Upper lobe of left lung (tissue), 6 donors: ENCODE measurements at regions not wholly inside any gene's neighbourhood (a gene's known extent, or its start where the extent isn't known, plus 50 kb on each side); places are given as distances from the start of the nearest gene placed in this dataset.
"Not testable (repeated sequence)": the region's sequence is repeated elsewhere in the genome, so short reads cannot be mapped to it uniquely, and the experiment has no call there.

ENCODE experiments used
- ATAC-seq, 2 donors: fragments of 200-7000 bp; cut with Tn5 transposase; one replicate each; pipeline ENCODE4 v1.9.1; 2022; ENCODE audit warnings: mild to moderate bottlenecking in 2 of 2, moderate library complexity in 2 of 2; ENCODE audit not compliant: low FRiP score in 2 of 2
- DNase-seq, 2 donors: peaks; one replicate each; pipeline ENCODE4 v3.0.0-alpha.2; 2019 to 2020
- H3K27ac ChIP-seq, 4 donors: fragments of 200-600 bp; sonication (generic); one replicate each; pipeline ENCODE4 v1.5.1; 2016 to 2019
- H3K27me3 ChIP-seq, 4 donors: fragments of 200-600 bp; sonication (generic); one replicate each; pipeline ENCODE4 v1.5.1; 2017 to 2019
- H3K36me3 ChIP-seq, 4 donors: fragments of 200-600 bp; sonication (generic); one replicate each; pipeline ENCODE4 v1.5.1; 2016 to 2019
- H3K4me1 ChIP-seq, 4 donors: fragments of 200-600 bp; sonication (generic); one replicate each; pipeline ENCODE4 v1.5.1; 2018 to 2019
- H3K4me3 ChIP-seq, 4 donors: fragments of 200-600 bp; sonication (generic); one replicate each; pipeline ENCODE4 v1.5.1; 2017 to 2019; ENCODE audit warnings: mild to moderate bottlenecking in 2 of 4, moderate library complexity in 1 of 4
- H3K9me3 ChIP-seq, 4 donors: fragments of 200-600 bp; sonication (generic); one replicate each; pipeline ENCODE4 v1.5.1; 2018 to 2019
- CTCF ChIP-seq, 6 experiments: fragments of 450-650 bp in 4 of 6; fragments of 200-600 bp in 2 of 6; sonication (generic) in 2 of 6; IDR thresholded peaks; one replicate each; pipeline ENCODE4 v1.5.1; 2016 to 2019; ENCODE audit warnings: antibody characterized with exemption in 6 of 6
- EP300 ChIP-seq, 4 donors: sonication (generic); formaldehyde crosslinking; IDR thresholded peaks; one replicate each; pipeline ENCODE4 v1.5.1; 2017; ENCODE audit warnings: antibody characterized with exemption in 4 of 4, control low read depth in 2 of 4
- POLR2A ChIP-seq, 4 donors: fragments of 450-650 bp; IDR thresholded peaks; one replicate each; pipeline ENCODE4 v1.5.1; 2016 to 2017; ENCODE audit warnings: antibody characterized with exemption in 4 of 4, mild to moderate bottlenecking in 2 of 4
- POLR2AphosphoS5 ChIP-seq, 2 donors: sonication (generic); formaldehyde crosslinking; IDR thresholded peaks; one replicate each; pipeline ENCODE4 v1.5.1; 2017; ENCODE audit warnings: antibody characterized with exemption in 2 of 2
- WGBS, 2 donors: methylation state at CpG; one replicate each; pipeline ENCODE4 v1.1.5; 2017 to 2018; 5-methylcytosine and 5-hydroxymethylcytosine counted together
- donor health status: DM: no; HTN: no; CAD: no; lungs with moderate emphysema.
- donor health status: DM: no; HTN: yes; CAD: no; lungs with severe emphysema.

- DNase-seq (no peak), ATAC-seq (no peak)
- Histone ChIP-seq H3K36me3 (no peaks in the 10 kb centered on the region), H3K9me3 (no peaks in the 10 kb centered on the region), H3K4me1 (no peaks in the 10 kb centered on the region), H3K27me3 (no peaks in the 10 kb centered on the region), H3K27ac (no peak overlapping the region), H3K4me3 (no peak overlapping the region)
- no peak for TF ChIP-seq POLR2A (IDR thresholded peaks at IDR 0.05)
- no peak for TF ChIP-seq CTCF (IDR thresholded peaks at IDR 0.05)
- no peak for TF ChIP-seq EP300 (IDR thresholded peaks at IDR 0.05)
- no peak for TF ChIP-seq POLR2AphosphoS5 (IDR thresholded peaks at IDR 0.05)
- WGBS, 2 donors = 84 to 91% methylated on average over 6 of the region's 6 CpGs
Observed at GRCh38 chr2:17228461-17228860, 289.8 kb downstream of the RAD51AP2 start.

GRCh38 chr2:17227856-17228255, 290.4 kb downstream of the RAD51AP2 start:
- 86 to 93% methylated on average over 5 of the region's 5 CpGs for WGBS, 2 donors
- H3K9me3 ChIP-seq = no peaks in the 10 kb centered on the region
- no peak for DNase-seq

GRCh38 chr2:17226941-17227490, 291.2 kb downstream of the RAD51AP2 start:
- H3K36me3 ChIP-seq = no peaks in the 10 kb centered on the region
- ATAC-seq (no peak), DNase-seq (no peak)
- no peaks in the 10 kb centered on the region for H3K9me3 ChIP-seq
- no peak overlapping the region for H3K27ac ChIP-seq
- no peaks in the 10 kb centered on the region for H3K27me3 ChIP-seq
- TF ChIP-seq POLR2AphosphoS5 (IDR thresholded peaks at IDR 0.05) = no peak
- no peak for TF ChIP-seq POLR2A (IDR thresholded peaks at IDR 0.05)
- no peaks in the 10 kb centered on the region for H3K4me1 ChIP-seq
- H3K4me3 ChIP-seq = no peak overlapping the region

More at GRCh38 chr2:17227856-17228255, 290.4 kb downstream of the RAD51AP2 start:
- no peak for ATAC-seq
- Histone ChIP-seq H3K36me3 (no peaks in the 10 kb centered on the region), H3K27ac (no peak overlapping the region), H3K4me3 (no peak overlapping the region), H3K4me1 (no peaks in the 10 kb centered on the region), H3K27me3 (no peaks in the 10 kb centered on the region)
- TF ChIP-seq CTCF (IDR thresholded peaks at IDR 0.05) (no peak), POLR2AphosphoS5 (IDR thresholded peaks at IDR 0.05) (no peak), POLR2A (IDR thresholded peaks at IDR 0.05) (no peak), EP300 (IDR thresholded peaks at IDR 0.05) (no peak)

GRCh38 chr2:17223211-17223610, 295.0 kb downstream of the RAD51AP2 start:
- no peak for DNase-seq
- Histone ChIP-seq H3K9me3 (no peaks in the 10 kb centered on the region), H3K4me3 (no peak overlapping the region), H3K27me3 (no peaks in the 10 kb centered on the region), H3K36me3 (no peaks in the 10 kb centered on the region), H3K27ac (no peak overlapping the region), H3K4me1 (no peaks in the 10 kb centered on the region)
- no peak for ATAC-seq
- WGBS, 2 donors = 79 to 80% methylated on average over 4 of the region's 4 CpGs
- no peak for TF ChIP-seq POLR2AphosphoS5 (IDR thresholded peaks at IDR 0.05)

GRCh38 chr2:17208511-17208910, 309.7 kb downstream of the RAD51AP2 start:
- Histone ChIP-seq H3K27ac (no peak overlapping the region), H3K4me1 (no peaks in the 10 kb centered on the region), H3K4me3 (no peak overlapping the region), H3K27me3 (no peaks in the 10 kb centered on the region), H3K9me3 (no peaks in the 10 kb centered on the region), H3K36me3 (no peaks in the 10 kb centered on the region)
- 37 to 89% methylated on average over 2 of the region's 2 CpGs for WGBS, 2 donors
- DNase-seq (no peak), ATAC-seq (no peak)
- TF ChIP-seq EP300 (IDR thresholded peaks at IDR 0.05) (no peak), CTCF (IDR thresholded peaks at IDR 0.05) (no peak), POLR2AphosphoS5 (IDR thresholded peaks at IDR 0.05) (no peak), POLR2A (IDR thresholded peaks at IDR 0.05) (no peak)

GRCh38 chr2:17206771-17207170, 311.5 kb downstream of the RAD51AP2 start:
- no peaks in the 10 kb centered on the region for H3K9me3 ChIP-seq
- H3K4me1 ChIP-seq = no peaks in the 10 kb centered on the region
- no peak for TF ChIP-seq EP300 (IDR thresholded peaks at IDR 0.05)
- TF ChIP-seq CTCF (IDR thresholded peaks at IDR 0.05) = no peak
- no peak for TF ChIP-seq POLR2AphosphoS5 (IDR thresholded peaks at IDR 0.05)
- DNase-seq (no peak), ATAC-seq (no peak)
- H3K4me3 ChIP-seq = no peak overlapping the region
- H3K27ac ChIP-seq = no peak overlapping the region
- no peaks in the 10 kb centered on the region for H3K27me3 ChIP-seq
- no peaks in the 10 kb centered on the region for H3K36me3 ChIP-seq

GRCh38 chr2:17204214-17204613, 314.0 kb downstream of the RAD51AP2 start:
- WGBS, 2 donors = 93 to 94% methylated on average over 1 of the region's 1 CpG
- not testable (repeated sequence) for DNase-seq, H3K27ac ChIP-seq, H3K4me1 ChIP-seq, H3K36me3 ChIP-seq, H3K4me3 ChIP-seq, H3K9me3 ChIP-seq, H3K27me3 ChIP-seq, ATAC-seq

- whole genome bisulfite sequencing, 2 donors = 75 to 87% methylated on average over 4 of the region's 4 CpGs
- ATAC-seq = peak in 1 of 2 donors; percentile 67
- DNase-seq = not testable (repeated sequence)
Observed at GRCh38 chr2:17202628-17203027, 315.6 kb downstream of the RAD51AP2 start.

More at GRCh38 chr2:17202628-17203027, 315.6 kb downstream of the RAD51AP2 start:
- H3K27ac ChIP-seq, H3K36me3 ChIP-seq, H3K4me3 ChIP-seq, H3K27me3 ChIP-seq, H3K9me3 ChIP-seq, H3K4me1 ChIP-seq: not testable (repeated sequence)
